OCI-LY7 (cell line): ENCODE measurements at regions not wholly inside any gene's neighbourhood (a gene's known extent, or its start where the extent isn't known, plus 50 kb on each side); places are given as distances from the start of the nearest gene placed in this dataset.

Source experiments
- EZH2phosphoT487 ChIP-seq: fragments of 200-600 bp; sonication (generic); IDR thresholded peaks from 2 replicates; pipeline ENCODE4 v1.6.1; 2018; ENCODE audit warnings: low read depth, borderline replicate concordance, mild to moderate bottlenecking, mixed run types, antibody characterized with exemption, low read length, moderate library complexity, mixed read lengths
- TF ChIP-seq, protein P1 (sequence below): fragments of 200-600 bp; sonication (generic); conservative IDR thresholded peaks from 2 replicates; pipeline ENCODE4 v1.5.1; 2014; ENCODE audit warnings: mild to moderate bottlenecking, antibody characterized with exemption, low read length, moderate library complexity, mixed read lengths

DNA sequence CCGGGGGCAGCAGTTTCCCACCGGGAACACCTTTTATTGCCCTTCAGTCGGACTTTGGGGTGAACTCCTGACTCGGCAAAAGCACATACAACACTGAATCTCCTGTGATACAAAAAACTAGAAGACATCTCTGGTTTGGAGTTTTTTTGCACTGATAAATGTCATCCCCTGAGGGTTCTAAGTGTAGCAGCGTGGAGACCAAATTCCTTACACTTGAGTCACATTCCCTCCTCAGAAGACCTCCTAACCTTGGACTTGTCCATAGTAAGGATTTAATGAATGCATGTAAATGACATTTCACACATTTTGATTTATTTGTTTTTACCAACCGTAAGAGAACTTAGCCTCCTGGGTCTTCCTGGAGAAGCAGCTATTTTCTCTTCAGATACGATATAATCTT, 54.0 kb upstream of the GPR45 start:
- TF ChIP-seq, protein P1, sequence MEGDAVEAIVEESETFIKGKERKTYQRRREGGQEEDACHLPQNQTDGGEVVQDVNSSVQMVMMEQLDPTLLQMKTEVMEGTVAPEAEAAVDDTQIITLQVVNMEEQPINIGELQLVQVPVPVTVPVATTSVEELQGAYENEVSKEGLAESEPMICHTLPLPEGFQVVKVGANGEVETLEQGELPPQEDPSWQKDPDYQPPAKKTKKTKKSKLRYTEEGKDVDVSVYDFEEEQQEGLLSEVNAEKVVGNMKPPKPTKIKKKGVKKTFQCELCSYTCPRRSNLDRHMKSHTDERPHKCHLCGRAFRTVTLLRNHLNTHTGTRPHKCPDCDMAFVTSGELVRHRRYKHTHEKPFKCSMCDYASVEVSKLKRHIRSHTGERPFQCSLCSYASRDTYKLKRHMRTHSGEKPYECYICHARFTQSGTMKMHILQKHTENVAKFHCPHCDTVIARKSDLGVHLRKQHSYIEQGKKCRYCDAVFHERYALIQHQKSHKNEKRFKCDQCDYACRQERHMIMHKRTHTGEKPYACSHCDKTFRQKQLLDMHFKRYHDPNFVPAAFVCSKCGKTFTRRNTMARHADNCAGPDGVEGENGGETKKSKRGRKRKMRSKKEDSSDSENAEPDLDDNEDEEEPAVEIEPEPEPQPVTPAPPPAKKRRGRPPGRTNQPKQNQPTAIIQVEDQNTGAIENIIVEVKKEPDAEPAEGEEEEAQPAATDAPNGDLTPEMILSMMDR: no peak
- no peak for TF ChIP-seq EZH2phosphoT487
